A549 (cell line): ENCODE measurements at regions not wholly inside any gene's neighbourhood (a gene's known extent, or its start where the extent isn't known, plus 50 kb on each side); places are given as distances from the start of the nearest gene placed in this dataset.

ENCODE experiments used
- CEBPB ChIP-seq, 2 experiments: fragments of >200 bp in 1 of 2; sonication (Bioruptor Twin) in 1 of 2; formaldehyde crosslinking in 1 of 2; IDR thresholded peaks; 2 replicates each; pipeline ENCODE4 v1.6.1; 2012 to 2016
- CHD2 ChIP-seq: fragments of 150-350 bp; IDR thresholded peaks from 2 replicates; pipeline ENCODE4 v1.6.1; 2014; ENCODE audit warnings: low read length; ENCODE audit not compliant: partially characterized antibody
- CHD4 ChIP-seq: fragments of 200-600 bp; sonication (generic); IDR thresholded peaks from 2 replicates; pipeline ENCODE4 v1.6.1; 2016; ENCODE audit warnings: antibody characterized with exemption, mild to moderate bottlenecking, borderline replicate concordance
- EP300 ChIP-seq, 2 experiments: fragments of >200 bp; sonication (Bioruptor Twin); formaldehyde crosslinking; IDR thresholded peaks; 2 replicates in 1 of 2; 3 replicates in 1 of 2; pipeline ENCODE4 v1.6.1; 2016 to 2017
- FOSL2 ChIP-seq, 2 experiments: fragments of 450-650 bp in 1 of 2; fragments of >200 bp in 1 of 2; sonication (Bioruptor Twin) in 1 of 2; formaldehyde crosslinking; IDR thresholded peaks; 2 replicates each; pipeline versions ENCODE4 v1.5.0 to v1.6.1; 2016 to 2020; ENCODE audit warnings: mild to moderate bottlenecking in 1 of 2, moderate library complexity in 1 of 2
- HOXA7 ChIP-seq: fragments of 250-450 bp; sonication (Bioruptor Pico); IDR thresholded peaks from 2 replicates; pipeline ENCODE4 v1.5.0; 2020; ENCODE audit warnings: mild to moderate bottlenecking, moderate library complexity
- JUN ChIP-seq, 2 experiments: fragments of >200 bp; sonication (Bioruptor Twin); formaldehyde crosslinking; IDR thresholded peaks; 2 replicates in 1 of 2; 3 replicates in 1 of 2; pipeline ENCODE4 v1.6.1; 2016 to 2017
- POLR2A ChIP-seq: IDR thresholded peaks from 2 replicates; pipeline ENCODE4 v1.6.1; 2012; ENCODE audit warnings: mild to moderate bottlenecking, low read length
- RAD21 ChIP-seq, 2 experiments: fragments of >200 bp in 1 of 2; sonication (Bioruptor Twin) in 1 of 2; formaldehyde crosslinking in 1 of 2; IDR thresholded peaks in 1 of 2; conservative IDR thresholded peaks in 1 of 2; 2 replicates in 1 of 2; 3 replicates in 1 of 2; pipeline ENCODE4 v1.6.1; 2012 to 2018; ENCODE audit warnings: inconsistent platforms in 1 of 2
- SREBF2 ChIP-seq: fragments of 450-650 bp; IDR thresholded peaks from 2 replicates; pipeline ENCODE4 v1.6.1; 2014; ENCODE audit warnings: mild to moderate bottlenecking, moderate library complexity
- TF ChIP-seq, protein P1 (sequence below): fragments of >200 bp; sonication (Bioruptor Twin); formaldehyde crosslinking; IDR thresholded peaks from 3 replicates; pipeline ENCODE4 v1.5.1; 2016
- TF ChIP-seq, protein P2 (sequence below): IDR thresholded peaks from 2 replicates; pipeline ENCODE4 v1.6.1; 2012
- TF ChIP-seq, protein P3 (sequence below): IDR thresholded peaks from 2 replicates; pipeline ENCODE4 v1.6.1; 2012

DNA sequence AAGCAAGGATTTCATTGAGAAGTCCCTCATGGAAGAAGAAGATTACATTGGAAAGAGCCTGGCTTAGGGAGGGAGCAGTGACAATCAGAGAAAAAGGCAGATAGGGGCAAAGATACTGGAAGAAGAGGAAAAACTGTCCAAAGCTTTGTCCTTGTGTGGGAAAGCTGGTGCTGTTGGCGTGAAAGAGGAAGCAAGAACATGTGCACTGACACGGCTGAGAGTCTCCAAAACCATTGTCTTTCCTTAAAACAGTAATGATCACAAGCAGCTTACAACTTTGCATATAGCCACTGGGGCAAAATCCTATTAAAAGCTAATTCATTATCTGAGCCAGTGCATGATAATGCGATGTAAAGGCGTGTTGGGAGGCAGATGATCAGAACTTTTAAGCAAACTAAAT, 85.1 kb upstream of the ESR1 start:
- TF ChIP-seq, protein P1, sequence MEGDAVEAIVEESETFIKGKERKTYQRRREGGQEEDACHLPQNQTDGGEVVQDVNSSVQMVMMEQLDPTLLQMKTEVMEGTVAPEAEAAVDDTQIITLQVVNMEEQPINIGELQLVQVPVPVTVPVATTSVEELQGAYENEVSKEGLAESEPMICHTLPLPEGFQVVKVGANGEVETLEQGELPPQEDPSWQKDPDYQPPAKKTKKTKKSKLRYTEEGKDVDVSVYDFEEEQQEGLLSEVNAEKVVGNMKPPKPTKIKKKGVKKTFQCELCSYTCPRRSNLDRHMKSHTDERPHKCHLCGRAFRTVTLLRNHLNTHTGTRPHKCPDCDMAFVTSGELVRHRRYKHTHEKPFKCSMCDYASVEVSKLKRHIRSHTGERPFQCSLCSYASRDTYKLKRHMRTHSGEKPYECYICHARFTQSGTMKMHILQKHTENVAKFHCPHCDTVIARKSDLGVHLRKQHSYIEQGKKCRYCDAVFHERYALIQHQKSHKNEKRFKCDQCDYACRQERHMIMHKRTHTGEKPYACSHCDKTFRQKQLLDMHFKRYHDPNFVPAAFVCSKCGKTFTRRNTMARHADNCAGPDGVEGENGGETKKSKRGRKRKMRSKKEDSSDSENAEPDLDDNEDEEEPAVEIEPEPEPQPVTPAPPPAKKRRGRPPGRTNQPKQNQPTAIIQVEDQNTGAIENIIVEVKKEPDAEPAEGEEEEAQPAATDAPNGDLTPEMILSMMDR = no peak
- TF ChIP-seq FOSL2 (IDR thresholded peaks at IDR 0.05) = no peak
- TF ChIP-seq FOSL2 (CRISPR knock-in tag; IDR thresholded peaks at IDR 0.05) = no peak
- TF ChIP-seq EP300 (IDR thresholded peaks at IDR 0.05) = no peak
- TF ChIP-seq POLR2A = no peak
- no peak for TF ChIP-seq JUN (IDR thresholded peaks at IDR 0.05)
- no peak for TF ChIP-seq RAD21 (conservative IDR thresholded peaks at IDR 0.05 in 1 of 2, IDR thresholded peaks at IDR 0.05 in 1 of 2)
- no peak for TF ChIP-seq SREBF2
- TF ChIP-seq, protein P2, sequence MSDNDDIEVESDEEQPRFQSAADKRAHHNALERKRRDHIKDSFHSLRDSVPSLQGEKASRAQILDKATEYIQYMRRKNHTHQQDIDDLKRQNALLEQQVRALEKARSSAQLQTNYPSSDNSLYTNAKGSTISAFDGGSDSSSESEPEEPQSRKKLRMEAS = no peak
- TF ChIP-seq CEBPB (IDR thresholded peaks at IDR 0.05) = no peak
- no peak for TF ChIP-seq CHD2
- TF ChIP-seq, protein P3, sequence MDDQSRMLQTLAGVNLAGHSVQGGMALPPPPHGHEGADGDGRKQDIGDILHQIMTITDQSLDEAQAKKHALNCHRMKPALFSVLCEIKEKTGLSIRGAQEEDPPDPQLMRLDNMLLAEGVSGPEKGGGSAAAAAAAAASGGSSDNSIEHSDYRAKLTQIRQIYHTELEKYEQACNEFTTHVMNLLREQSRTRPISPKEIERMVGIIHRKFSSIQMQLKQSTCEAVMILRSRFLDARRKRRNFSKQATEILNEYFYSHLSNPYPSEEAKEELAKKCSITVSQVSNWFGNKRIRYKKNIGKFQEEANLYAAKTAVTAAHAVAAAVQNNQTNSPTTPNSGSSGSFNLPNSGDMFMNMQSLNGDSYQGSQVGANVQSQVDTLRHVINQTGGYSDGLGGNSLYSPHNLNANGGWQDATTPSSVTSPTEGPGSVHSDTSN = no peak
- no peak for TF ChIP-seq CHD4
- no peak for TF ChIP-seq HOXA7 (CRISPR knock-in tag)
